ENCODE measurements at regions not wholly inside any gene's neighbourhood (a gene's known extent, or its start where the extent isn't known, plus 50 kb on each side); places are given as distances from the start of the nearest gene placed in this dataset.

DNA sequence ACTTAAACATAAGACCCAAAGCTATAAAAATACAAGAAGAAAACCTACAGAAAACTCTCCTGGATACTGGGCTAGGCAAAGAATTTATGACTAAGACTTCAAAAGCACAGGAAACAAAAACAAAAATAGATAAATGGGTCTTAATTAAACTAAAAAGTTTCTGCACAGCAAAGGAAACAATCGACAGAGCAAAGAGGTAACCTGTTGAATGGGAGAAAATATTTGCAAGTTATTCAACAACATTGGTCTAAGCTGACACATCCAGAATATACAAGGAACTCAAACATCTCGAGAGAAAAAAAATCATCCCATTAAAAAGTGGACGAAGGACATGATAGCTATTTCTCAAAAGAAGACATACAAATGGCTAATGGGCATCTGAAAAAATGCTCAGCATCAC is 72.3 kb upstream of the RBBP8 start:
- Histone ChIP-seq H3K27ac (no peak overlapping the region), H3K36me3 (replicated peaks) (no peaks in the 10 kb centered on the region), H3K4me3 (ENCODE audit: low read depth, low read length) (no peak overlapping the region), H3K27me3 (replicated peaks) (peaks cover 13% of the 10 kb centered on the region)
- in situ Hi-C loops (cut with HindIII; ENCODE audit: low pct_ligation_motif_present, low sequenced_read_pairs), result no loop called here
- TF ChIP-seq, protein P1, sequence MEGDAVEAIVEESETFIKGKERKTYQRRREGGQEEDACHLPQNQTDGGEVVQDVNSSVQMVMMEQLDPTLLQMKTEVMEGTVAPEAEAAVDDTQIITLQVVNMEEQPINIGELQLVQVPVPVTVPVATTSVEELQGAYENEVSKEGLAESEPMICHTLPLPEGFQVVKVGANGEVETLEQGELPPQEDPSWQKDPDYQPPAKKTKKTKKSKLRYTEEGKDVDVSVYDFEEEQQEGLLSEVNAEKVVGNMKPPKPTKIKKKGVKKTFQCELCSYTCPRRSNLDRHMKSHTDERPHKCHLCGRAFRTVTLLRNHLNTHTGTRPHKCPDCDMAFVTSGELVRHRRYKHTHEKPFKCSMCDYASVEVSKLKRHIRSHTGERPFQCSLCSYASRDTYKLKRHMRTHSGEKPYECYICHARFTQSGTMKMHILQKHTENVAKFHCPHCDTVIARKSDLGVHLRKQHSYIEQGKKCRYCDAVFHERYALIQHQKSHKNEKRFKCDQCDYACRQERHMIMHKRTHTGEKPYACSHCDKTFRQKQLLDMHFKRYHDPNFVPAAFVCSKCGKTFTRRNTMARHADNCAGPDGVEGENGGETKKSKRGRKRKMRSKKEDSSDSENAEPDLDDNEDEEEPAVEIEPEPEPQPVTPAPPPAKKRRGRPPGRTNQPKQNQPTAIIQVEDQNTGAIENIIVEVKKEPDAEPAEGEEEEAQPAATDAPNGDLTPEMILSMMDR (IDR thresholded peaks at IDR 0.05; ENCODE audit: low read depth, low read length, missing control alignments), result no peak
- DNase-seq, result no peak

- in situ Hi-C loops (cut with HindIII; ENCODE audit: low pct_ligation_motif_present, low sequenced_read_pairs), result no loop called here
- Histone ChIP-seq H3K27me3 (replicated peaks) (peaks cover 3% of the 10 kb centered on the region), H3K4me3 (ENCODE audit: low read depth, low read length) (no peak overlapping the region), H3K36me3 (replicated peaks) (no peaks in the 10 kb centered on the region), H3K27ac (no peak overlapping the region)
- no peak for DNase-seq
- TF ChIP-seq, protein P1 (IDR thresholded peaks at IDR 0.05; ENCODE audit: low read depth, low read length, missing control alignments), result no peak
Observed at GRCh38 chr18:22865354-22866116, 67.6 kb upstream of the RBBP8 start.

DNA sequence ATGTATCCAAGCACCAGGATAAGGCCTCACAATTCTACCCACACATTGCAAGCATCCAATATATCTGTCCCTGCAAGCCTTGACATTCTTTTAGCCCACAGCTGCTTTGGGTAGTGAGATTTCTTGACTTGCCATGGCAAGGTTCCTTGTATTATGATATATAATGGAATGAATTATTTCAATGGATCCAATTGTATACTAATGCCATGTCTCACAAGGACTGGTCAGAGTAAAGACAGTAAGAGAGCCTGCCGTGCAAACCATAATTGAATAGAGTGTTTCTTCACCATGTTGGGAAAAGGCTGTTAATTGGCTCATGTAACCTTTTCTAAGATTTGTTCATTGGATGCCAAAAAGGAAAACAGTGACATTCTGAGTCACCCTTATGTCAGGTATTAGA is 64.3 kb upstream of the RBBP8 start:
- in situ Hi-C loops (cut with HindIII; ENCODE audit: low pct_ligation_motif_present, low sequenced_read_pairs), result no loop called here
- DNase-seq, result no peak
- no peak overlapping the region for H3K27ac ChIP-seq
- peaks cover 3% of the 10 kb centered on the region for H3K27me3 ChIP-seq (replicated peaks)
- TF ChIP-seq, protein P1 (IDR thresholded peaks at IDR 0.05; ENCODE audit: low read depth, low read length, missing control alignments), result no peak
- H3K4me3 ChIP-seq (ENCODE audit: low read depth, low read length), result no peak overlapping the region
- no peaks in the 10 kb centered on the region for H3K36me3 ChIP-seq (replicated peaks)

- Histone ChIP-seq H3K36me3 (replicated peaks) (no peaks in the 10 kb centered on the region), H3K27ac (no peak overlapping the region), H3K4me3 (ENCODE audit: low read depth, low read length) (no peak overlapping the region), H3K27me3 (replicated peaks) (no peaks in the 10 kb centered on the region)
- TF ChIP-seq, protein P1 (IDR thresholded peaks at IDR 0.05; ENCODE audit: low read depth, low read length, missing control alignments), result no peak
- DNase-seq, result peak; percentile 5
- in situ Hi-C loops (cut with HindIII; ENCODE audit: low pct_ligation_motif_present, low sequenced_read_pairs), result no loop called here
Observed at GRCh38 chr18:22871809-22872525, 61.2 kb upstream of the RBBP8 start.

DNA sequence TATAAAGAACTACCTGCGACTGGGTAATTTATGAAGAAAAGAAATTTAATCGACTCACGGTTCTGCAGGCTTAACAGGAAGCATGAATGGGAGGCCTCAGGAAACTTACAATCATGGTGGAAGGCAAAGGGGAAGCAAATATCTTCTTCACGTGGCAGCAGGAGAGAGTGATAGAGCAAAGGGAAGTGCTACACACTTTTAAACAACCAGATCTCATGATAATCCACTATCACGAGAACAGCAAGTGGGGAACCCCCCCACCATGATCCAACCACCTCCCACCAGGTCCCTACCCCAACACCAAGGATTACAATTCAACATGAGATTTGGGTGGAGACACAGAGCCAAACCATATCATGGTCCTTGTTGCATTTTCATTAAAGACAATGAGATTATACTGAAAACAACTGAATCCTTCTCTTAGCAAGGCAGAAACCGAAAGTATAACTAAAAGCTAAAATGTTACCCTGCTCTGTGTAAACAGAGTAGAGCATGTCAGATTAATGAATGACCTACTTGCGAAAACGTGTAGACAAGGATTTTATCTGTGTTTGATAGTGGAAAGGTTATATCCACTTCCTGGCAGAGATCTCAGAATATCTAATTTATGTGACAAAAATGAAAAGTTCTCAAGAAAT is 60.1 kb upstream of the RBBP8 start:
- Histone ChIP-seq H3K36me3 (replicated peaks) (no peaks in the 10 kb centered on the region), H3K27ac (no peak overlapping the region), H3K27me3 (replicated peaks) (no peaks in the 10 kb centered on the region), H3K4me3 (ENCODE audit: low read depth, low read length) (no peak overlapping the region)
- in situ Hi-C loops (cut with HindIII; ENCODE audit: low pct_ligation_motif_present, low sequenced_read_pairs), result no loop called here
- TF ChIP-seq, protein P1 (IDR thresholded peaks at IDR 0.05; ENCODE audit: low read depth, low read length, missing control alignments), result no peak
- no peak for DNase-seq
